ENCODE measurements at regions not wholly inside any gene's neighbourhood (a gene's known extent, or its start where the extent isn't known, plus 50 kb on each side); places are given as distances from the start of the nearest gene placed in this dataset.

- TF ChIP-seq CTCF (conservative IDR thresholded peaks at IDR 0.05) (no peak), EZH2 (IDR thresholded peaks at IDR 0.05; ENCODE audit: low read depth) (no peak)
Measured at GRCh38 chr3:177783338-177783737, 586.1 kb upstream of the TBL1XR1 start.

Data from PC-9 (cell line).